Mesenteric fat pad (tissue), 1 donor: ENCODE measurements at regions not wholly inside any gene's neighbourhood (a gene's known extent, or its start where the extent isn't known, plus 50 kb on each side); places are given as distances from the start of the nearest gene placed in this dataset.

Experiments
- DNase-seq: peaks from one replicate; pipeline ENCODE4 v3.0.0-alpha.2; 2020; ENCODE audit warnings: low spot score
- donor health status: DM: yes; HTN: yes; CAD: no.

- DNase-seq: no peak
These were observed 194.8 kb upstream of the SEMA6A start for GRCh38 chr5:116769470-116769869.

DNA sequence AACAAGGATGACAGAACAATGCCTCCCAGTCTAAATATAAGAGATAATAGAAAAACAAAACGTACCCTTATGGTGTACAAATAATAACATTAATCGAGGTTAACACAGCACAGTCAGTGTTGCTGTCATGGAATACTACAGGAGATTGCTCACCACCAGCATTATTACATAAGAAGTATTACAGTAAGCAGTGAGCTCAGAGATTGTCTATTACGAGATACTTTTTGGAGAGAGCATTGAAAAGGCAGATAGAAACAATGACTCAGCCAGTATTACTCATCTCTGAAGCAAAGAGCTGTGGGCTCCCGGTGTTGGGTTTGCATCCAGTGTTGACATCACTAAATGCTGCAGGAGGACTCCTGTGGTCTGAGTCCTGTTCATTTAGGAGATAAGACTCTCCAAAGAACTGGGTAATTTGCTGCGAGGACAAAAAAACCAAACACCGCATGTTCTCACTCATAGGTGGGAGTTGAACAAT, 191.9 kb upstream of the SEMA6A start:
- DNase-seq: no peak

DNA sequence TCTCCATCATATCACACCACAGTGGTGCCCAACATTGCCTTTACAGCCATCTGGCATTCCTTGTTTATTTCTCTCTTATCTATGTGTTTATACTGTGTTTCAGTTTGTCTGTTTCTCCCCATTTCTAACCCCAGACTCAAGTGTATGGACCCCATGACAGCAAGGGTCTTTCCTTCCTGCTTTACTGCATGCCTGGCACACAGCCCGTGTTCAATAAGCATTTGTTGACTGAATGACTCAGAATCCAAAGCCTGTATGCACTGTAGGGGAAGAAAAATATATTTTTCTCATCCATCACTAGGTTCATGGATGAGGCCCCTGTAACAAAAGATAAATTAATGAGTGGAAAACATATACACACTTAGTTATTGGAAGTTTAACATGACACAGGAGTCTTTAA, 190.8 kb upstream of the SEMA6A start:
- DNase-seq: no peak

DNA sequence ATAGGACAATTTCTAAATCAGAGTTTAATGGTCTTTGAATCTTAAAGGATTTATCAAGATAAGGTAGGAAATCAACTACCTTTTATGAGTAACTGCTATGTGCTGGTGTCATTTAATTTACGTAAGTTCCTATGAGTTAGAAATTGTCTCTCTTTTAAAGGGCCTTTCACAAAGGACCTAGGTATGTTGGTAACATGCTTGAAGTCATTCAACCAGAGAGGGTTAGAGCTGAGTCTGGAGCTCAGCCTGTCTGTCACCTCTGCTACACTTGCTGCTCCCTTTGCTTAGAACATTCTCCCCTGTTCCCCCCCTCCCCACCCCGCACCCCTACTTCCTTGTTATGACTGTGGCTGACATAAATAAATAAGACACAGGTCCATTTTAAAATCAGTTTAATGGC, 190.3 kb upstream of the SEMA6A start:
- DNase-seq: no peak

- DNase-seq: no peak
These were observed 189.6 kb upstream of the SEMA6A start for GRCh38 chr5:116763987-116764866.

DNA sequence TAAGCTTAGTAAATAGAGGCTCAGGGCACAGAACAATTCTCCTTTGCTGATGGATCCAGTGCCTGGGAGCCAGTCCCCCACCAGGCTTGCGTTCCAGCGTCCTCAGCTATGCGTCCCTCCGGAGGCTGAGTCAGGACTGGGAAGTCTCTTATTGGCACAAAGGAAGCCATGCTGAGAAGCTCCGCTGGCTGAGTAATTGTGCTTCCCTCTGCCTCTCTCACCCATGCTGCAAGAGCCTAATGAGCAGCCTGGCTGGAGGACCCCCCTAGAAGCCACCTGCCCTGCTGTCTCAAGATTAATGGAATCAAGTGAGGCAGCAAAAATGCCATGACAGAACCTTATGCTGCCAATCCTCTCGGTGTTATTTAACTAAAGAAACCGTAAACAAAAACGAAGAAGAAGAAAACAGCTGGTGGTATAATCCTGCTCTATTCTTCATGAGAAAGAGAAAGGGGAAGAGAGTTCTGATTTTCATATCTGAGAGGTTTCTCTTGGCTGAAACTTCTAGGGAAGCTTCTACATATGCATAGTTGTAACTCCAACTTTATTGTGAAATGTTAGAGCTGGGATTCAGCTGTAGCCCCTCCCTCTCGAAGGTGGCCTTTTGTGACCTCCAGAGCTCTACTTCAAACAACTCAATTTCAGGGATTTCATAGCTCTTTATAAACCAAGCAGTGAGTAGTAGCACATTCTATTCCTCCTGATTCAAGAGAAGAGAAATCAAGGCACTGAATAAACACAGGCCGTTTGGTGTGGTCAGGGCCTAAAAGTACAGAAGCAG, 185.4 kb upstream of the SEMA6A start:
- no peak for DNase-seq

- DNase-seq: no peak
These were observed 182.7 kb upstream of the SEMA6A start for GRCh38 chr5:116757326-116757725.

DNA sequence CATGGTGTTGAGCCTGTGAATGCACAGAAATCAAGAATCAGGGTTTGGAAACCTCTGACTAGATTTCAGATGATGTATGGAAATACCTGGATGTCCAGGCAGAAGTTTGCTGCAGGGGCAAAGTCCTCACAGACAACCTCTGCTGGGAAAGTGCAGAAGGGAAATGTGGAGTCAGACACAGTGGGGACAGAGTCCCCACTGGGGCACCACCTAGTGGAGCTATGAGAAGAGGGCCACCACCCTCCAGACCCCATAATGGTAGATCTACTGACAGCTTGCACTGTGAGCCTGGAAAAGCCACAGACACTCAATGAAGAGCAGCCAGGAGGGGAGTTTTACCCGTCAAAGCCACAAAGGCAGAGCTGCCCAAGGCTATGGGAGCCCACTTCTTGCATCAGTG, 181.9 kb upstream of the SEMA6A start:
- no peak for DNase-seq

DNA sequence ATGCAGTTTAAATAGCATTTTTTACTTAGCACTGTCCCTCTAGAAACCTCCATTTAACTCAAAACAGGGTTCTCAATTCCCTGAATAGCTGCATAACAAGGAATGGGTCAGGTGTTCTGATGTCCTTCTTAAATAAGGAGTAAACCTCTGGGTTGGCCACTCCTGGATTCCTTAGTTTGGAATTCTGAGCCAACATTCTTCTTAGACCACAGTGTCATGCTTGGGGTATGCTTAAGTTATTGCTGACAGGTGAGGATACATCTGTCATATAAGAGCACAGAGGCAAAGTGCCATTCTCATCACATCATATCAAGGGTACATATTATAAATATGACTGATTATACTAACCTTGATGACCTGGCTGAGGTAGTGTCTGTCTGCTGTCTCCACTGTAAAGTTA, 179.9 kb upstream of the SEMA6A start:
- DNase-seq: no peak

DNA sequence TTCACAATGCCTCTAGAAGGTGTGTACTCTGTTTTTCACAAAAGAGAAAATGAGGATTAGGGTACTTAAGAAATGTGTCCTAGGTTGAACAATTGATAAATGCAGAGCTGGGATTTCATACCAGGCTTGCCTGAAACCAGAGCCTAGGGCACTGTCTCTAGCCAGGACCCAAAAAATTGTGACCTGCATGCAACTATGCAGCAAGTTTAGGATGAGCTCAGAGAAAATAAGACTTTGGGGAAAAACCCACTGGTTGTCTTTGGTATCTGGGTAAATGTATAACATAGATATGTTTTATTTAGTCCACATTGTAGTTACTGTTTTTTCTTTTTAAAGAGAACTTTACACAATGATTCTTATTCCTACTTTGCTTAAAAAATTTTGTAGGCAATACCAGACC, 177.1 kb upstream of the SEMA6A start:
- no peak for DNase-seq

GRCh38 chr5:116750631-116751580, 176.3 kb upstream of the SEMA6A start:
- DNase-seq: no peak

GRCh38 chr5:116747881-116748280, 173.3 kb upstream of the SEMA6A start:
- no peak for DNase-seq

- DNase-seq: no peak
These were observed 172.0 kb upstream of the SEMA6A start for GRCh38 chr5:116746668-116747067.

DNA sequence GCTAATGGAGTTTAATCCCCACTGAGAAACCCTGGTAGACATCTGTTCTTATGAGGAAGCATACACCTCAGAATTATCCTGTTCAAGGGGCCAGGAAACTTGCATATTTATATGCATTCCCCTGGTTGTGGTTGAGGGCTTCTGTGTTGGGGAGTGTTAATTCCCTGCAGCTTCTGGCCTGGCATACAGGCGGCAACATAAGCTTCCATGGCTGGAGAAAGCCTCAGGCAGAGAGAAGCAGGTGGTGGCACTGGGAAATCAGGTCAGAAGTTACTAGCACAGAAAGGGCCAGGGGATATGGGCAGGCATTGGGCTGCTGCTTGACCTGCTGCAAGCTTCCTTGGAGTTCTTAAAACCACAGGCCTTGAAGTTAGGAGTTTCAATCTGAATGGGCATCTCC, 166.1 kb upstream of the SEMA6A start:
- no peak for DNase-seq

DNA sequence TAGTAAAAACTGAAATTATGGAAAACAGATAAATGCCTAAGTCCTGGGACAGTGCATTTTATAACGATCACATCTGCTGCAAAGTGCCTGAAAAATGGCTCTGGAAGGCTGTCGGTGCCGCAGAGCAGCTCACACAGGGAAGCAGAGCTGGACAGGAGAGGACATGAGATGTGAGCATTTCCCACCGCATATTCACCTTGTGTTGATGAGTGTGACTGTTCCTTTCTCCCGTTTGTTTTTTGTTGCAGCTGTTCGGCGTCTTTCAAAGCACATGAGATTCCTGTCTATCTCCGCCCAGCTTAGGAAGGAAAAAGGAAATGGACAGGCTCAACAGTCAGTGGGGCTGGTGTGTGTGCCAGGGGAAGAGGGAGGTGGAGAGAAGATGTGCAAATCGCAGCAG, 164.9 kb upstream of the SEMA6A start:
- no peak for DNase-seq

DNA sequence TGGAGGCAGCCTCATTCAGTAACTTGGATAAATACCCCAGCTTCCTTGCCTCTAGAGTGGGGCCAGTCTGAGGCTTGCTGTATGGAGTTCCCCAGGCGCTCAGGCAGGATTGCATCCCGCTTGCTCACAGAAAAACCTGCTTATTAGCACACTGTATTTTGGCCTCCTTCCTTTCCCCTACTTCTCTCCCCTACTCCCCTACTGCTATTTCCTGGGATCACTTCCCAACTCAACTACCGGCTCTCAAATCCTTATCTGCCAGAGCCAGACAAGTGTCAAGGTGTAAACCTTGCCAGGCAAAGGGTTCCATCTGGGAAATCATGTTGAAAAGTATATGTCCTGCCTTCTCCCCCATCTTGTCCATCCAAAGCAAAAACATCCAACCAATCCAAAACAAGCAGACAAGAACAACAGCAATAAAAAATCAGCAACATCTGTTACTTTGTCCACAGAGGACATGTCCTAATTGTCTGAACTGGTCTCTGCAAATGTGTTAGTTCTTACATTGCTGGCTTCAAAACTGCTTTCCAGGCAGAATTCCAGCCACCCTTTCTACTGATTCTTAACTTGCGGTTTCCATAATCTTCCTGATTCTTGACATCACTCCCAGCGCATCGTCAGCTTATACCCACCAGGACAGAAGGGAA, 164.1 kb upstream of the SEMA6A start:
- no peak for DNase-seq

- no peak for DNase-seq
These were observed 163.6 kb upstream of the SEMA6A start for GRCh38 chr5:116738239-116738614.

- DNase-seq: no peak
These were observed 162.0 kb upstream of the SEMA6A start for GRCh38 chr5:116736671-116737070.

DNA sequence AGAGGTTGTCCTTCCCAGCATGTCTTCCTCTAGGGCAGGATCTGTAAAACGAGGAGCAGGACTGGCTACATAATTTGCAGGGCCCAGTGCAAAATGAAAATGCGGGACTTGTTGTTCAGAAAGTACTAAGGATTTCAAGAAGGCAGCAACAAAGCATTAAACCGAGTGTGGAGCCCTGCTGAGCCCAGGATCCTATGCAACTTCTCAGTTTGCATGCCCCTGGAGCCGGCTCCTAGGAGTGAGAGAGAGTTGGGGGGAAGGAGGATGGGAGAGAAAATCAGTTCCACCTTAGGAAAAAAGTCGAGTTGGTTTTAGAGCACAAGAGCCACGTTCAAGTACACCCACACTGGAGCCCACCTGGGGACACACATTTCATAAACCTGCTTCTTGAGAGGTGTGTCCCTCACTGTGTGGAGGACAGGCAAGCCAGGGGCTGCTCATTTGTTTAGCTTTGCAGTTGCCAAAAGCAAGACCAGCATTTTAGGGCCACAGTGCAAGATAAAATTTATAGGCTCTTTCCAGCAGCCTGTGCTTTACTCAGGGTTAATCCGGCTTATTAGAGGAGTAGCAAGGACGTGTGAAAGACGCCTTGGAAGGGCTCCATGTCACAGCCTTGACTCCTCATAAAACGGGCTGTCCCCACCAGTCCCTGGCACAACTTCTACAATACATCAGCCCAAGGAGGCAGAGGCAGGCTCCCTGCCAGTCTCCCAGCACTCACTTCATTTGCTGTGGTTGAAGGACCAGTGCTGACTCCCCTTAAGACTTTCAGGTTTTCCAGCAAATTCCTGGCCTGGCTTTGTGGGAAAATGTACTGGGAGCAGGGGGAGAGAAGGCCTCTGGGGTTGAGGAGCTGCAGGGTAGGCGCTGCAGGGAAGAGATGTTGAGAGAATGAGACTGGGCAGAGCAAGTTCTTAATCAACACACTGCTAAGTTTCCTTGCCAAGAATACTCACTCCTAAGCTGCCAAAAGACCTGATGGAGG, 159.7 kb upstream of the SEMA6A start:
- no peak for DNase-seq

GRCh38 chr5:116732591-116732990, 158.0 kb upstream of the SEMA6A start:
- no peak for DNase-seq
